ENCODE measurements at regions not wholly inside any gene's neighbourhood (a gene's known extent, or its start where the extent isn't known, plus 50 kb on each side); places are given as distances from the start of the nearest gene placed in this dataset.

GRCh38 chr11:109939166-109939810 lies 153.9 kb upstream of the ZC3H12C start:
- TF ChIP-seq FOXM1 (IDR thresholded peaks at IDR 0.05; ENCODE audit: borderline replicate concordance, low read depth) (no peak), REST (IDR thresholded peaks at IDR 0.05; ENCODE audit: low read depth) (no peak), EP300 (IDR thresholded peaks at IDR 0.05; ENCODE audit: borderline replicate concordance) (no peak), MAX (IDR thresholded peaks at IDR 0.05) (no peak), TEAD4 (IDR thresholded peaks at IDR 0.05) (no peak), EGR1 (IDR thresholded peaks at IDR 0.05) (no peak), YY1 (IDR thresholded peaks at IDR 0.05; ENCODE audit: low read depth) (no peak), NFIC (IDR thresholded peaks at IDR 0.05) (peak; percentile 62), ZBTB7A (IDR thresholded peaks at IDR 0.05; ENCODE audit: low read depth) (no peak), TAF1 (IDR thresholded peaks at IDR 0.05; ENCODE audit: low read depth) (no peak), TCF12 (IDR thresholded peaks at IDR 0.05; ENCODE audit: low read depth) (no peak)
- TF ChIP-seq, protein P1, sequence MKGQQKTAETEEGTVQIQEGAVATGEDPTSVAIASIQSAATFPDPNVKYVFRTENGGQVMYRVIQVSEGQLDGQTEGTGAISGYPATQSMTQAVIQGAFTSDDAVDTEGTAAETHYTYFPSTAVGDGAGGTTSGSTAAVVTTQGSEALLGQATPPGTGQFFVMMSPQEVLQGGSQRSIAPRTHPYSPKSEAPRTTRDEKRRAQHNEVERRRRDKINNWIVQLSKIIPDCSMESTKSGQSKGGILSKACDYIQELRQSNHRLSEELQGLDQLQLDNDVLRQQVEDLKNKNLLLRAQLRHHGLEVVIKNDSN (IDR thresholded peaks at IDR 0.05): no peak

Data from Ishikawa (cell line).